ENCODE measurements at regions not wholly inside any gene's neighbourhood (a gene's known extent, or its start where the extent isn't known, plus 50 kb on each side); places are given as distances from the start of the nearest gene placed in this dataset.

- TF ChIP-seq CTCF (IDR thresholded peaks at IDR 0.05; ENCODE audit: low read length) (no peak), EZH2 (optimal IDR thresholded peaks at IDR 0.05; ENCODE audit: low read depth, low read length) (no peak), EZH2phosphoT487 (IDR thresholded peaks at IDR 0.05; ENCODE audit: low read length) (no peak)
Measured at GRCh38 chr12:94736004-94736403, 85.6 kb upstream of the TMCC3 start.
